Ovary (tissue), 7 donors: ENCODE measurements at regions not wholly inside any gene's neighbourhood (a gene's known extent, or its start where the extent isn't known, plus 50 kb on each side); places are given as distances from the start of the nearest gene placed in this dataset.

Source experiments
- DNase-seq, 5 donors: peaks; one replicate each; pipeline ENCODE4 v3.0.0-alpha.2; 2019 to 2020
- H3K27ac ChIP-seq, 2 donors: fragments of 200-600 bp; one replicate each; pipeline versions ENCODE4 v1.5.1 to v1.8.0; 2019 to 2022
- H3K27me3 ChIP-seq: fragments of 200-600 bp; one replicate; pipeline ENCODE4 v1.8.0; 2022
- H3K36me3 ChIP-seq: fragments of 200-600 bp; sonication (generic); one replicate; pipeline ENCODE4 v1.5.1; 2019
- H3K4me1 ChIP-seq: one replicate; pipeline ENCODE4 v1.8.1; 2013; ENCODE audit warnings: mild to moderate bottlenecking, moderate library complexity; ENCODE audit not compliant: insufficient read depth
- H3K4me3 ChIP-seq: fragments of 200-600 bp; sonication (generic); one replicate; pipeline ENCODE4 v1.5.1; 2017
- H3K9me3 ChIP-seq, 2 donors: fragments of 200-600 bp in 1 of 2; sonication (generic) in 1 of 2; one replicate each; pipeline versions ENCODE4 v1.5.1 to v1.8.1; 2013 to 2019; ENCODE audit warnings: mild to moderate bottlenecking in 1 of 2, moderate library complexity in 1 of 2
- EP300 ChIP-seq: sonication (generic); formaldehyde crosslinking; IDR thresholded peaks from one replicate; pipeline ENCODE4 v1.6.1; 2017; ENCODE audit warnings: antibody characterized with exemption
- POLR2A ChIP-seq: fragments of 450-650 bp; IDR thresholded peaks from one replicate; pipeline ENCODE4 v1.6.1; 2017; ENCODE audit warnings: antibody characterized with exemption, mild to moderate bottlenecking, moderate library complexity
- WGBS, 3 donors: extraction: QIAGEN DNeasy Blood & Tissue Kit in 1 of 3; methylation state at CpG; one replicate each; pipeline versions ENCODE4 v1.1.5 to v1.1.7; 2013 to 2017; 5-methylcytosine and 5-hydroxymethylcytosine counted together
- intact Hi-C, 4 donors: fragments of 100-400 bp; cut with DNase I; formaldehyde crosslinking; loops; one replicate each; pipeline versions ENCODE4 v1.11.0 to v1.15.1; 2022 to 2023
- TF ChIP-seq, protein P1 (sequence below), 3 donors: fragments of 450-650 bp in 2 of 3; fragments of 200-600 bp in 1 of 3; IDR thresholded peaks; one replicate each; pipeline versions ENCODE4 v1.5.1 to v1.8.0; 2016 to 2022; ENCODE audit warnings: antibody characterized with exemption in 3 of 3, mild to moderate bottlenecking in 1 of 3
- donor health status: DM: no; HTN: no; CAD: no; lungs with moderate emphysema.
- donor health status: DM: no; HTN: no; CAD: no.
- donor health status: Bipolar disorder and iron deficiency.
- donor health status: DM: no; HTN: no; CAD: no.
- donor health status: DM: yes; HTN: yes; CAD: no.

DNA sequence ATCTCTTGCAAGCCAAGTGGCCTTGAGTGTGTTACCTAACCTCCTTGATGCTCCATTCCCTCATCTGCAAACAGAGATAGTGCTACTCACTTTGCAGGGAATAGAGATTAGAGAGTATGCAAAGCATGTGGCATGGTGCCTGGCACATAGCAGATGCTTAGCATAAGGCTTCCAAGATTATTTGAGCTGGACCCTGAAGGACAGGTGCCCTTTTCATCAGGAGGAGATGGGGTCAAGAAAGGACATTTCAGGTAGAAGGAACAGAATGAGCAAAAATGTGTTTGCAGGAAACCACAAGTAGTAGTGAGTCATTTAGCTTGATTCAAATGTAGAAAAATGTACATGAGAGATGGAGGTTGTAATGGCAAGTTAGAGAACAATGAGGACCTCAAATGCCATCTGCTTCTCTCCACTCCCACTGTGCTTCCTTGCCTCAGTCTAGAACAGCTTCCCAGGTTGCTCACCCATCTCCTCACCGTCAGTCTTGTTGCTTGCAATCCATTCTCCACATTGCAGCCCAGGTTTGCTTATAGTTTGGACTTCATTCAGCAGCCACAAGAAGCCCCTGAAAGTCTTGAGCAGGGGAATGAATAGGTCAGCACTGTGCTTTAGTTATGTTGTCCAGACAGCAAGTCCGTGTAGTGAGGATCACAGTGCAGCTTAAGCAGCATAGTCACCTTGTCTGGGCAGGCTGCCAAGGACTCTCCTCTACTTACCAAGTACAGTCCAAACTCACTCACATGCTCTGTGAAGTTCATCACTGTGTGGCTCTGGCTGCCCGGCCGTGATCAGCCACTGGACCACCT, 536.3 kb upstream of the CCDC196 start:
- Histone ChIP-seq H3K27me3 (no peaks in the 10 kb centered on the region), H3K9me3 (no peaks in the 10 kb centered on the region), H3K4me1 (no peaks in the 10 kb centered on the region), H3K27ac (no peak overlapping the region), H3K4me3 (no peak overlapping the region), H3K36me3 (no peaks in the 10 kb centered on the region)
- TF ChIP-seq, protein P1, sequence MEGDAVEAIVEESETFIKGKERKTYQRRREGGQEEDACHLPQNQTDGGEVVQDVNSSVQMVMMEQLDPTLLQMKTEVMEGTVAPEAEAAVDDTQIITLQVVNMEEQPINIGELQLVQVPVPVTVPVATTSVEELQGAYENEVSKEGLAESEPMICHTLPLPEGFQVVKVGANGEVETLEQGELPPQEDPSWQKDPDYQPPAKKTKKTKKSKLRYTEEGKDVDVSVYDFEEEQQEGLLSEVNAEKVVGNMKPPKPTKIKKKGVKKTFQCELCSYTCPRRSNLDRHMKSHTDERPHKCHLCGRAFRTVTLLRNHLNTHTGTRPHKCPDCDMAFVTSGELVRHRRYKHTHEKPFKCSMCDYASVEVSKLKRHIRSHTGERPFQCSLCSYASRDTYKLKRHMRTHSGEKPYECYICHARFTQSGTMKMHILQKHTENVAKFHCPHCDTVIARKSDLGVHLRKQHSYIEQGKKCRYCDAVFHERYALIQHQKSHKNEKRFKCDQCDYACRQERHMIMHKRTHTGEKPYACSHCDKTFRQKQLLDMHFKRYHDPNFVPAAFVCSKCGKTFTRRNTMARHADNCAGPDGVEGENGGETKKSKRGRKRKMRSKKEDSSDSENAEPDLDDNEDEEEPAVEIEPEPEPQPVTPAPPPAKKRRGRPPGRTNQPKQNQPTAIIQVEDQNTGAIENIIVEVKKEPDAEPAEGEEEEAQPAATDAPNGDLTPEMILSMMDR (IDR thresholded peaks at IDR 0.05), result no peak
- TF ChIP-seq POLR2A, result no peak
- no peak for TF ChIP-seq EP300
- DNase-seq, result peak in 2 of 5 donors; percentile 16 to 19
- intact Hi-C loops, result no loop called here
- 60 to 66% (median 60%) methylated on average over 4 of the region's 4 CpGs for WGBS, 3 donors

DNA sequence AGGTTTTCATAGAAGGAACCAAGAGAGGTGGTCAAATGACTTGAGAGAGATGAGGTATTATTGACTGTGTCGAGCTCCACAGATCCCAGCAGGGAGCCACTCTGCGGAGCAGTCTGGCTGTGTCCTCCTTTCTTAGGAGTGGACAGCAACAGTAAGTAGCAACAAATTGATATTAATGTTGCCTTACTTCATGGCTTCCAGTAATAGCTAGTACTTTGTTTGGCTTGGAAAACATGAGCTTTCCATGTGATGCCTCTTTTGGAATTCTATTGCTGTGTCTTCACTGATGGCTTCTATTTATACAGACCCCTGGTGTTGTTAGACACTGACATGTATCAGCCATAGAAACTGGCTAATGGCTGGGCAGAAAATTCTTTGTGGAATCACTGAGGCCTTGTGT, 531.2 kb upstream of the CCDC196 start:
- DNase-seq, result no peak
- Histone ChIP-seq H3K4me1 (no peaks in the 10 kb centered on the region), H3K36me3 (no peaks in the 10 kb centered on the region), H3K9me3 (no peaks in the 10 kb centered on the region), H3K27ac (no peak overlapping the region), H3K4me3 (no peak overlapping the region), H3K27me3 (no peaks in the 10 kb centered on the region)
- intact Hi-C loops, result no loop called here
- WGBS, 3 donors, result 94 to 98% (median 95%) methylated on average over 2 of the region's 2 CpGs
- TF ChIP-seq EP300 (no peak), POLR2A (no peak)
- TF ChIP-seq, protein P1 (IDR thresholded peaks at IDR 0.05), result no peak

DNA sequence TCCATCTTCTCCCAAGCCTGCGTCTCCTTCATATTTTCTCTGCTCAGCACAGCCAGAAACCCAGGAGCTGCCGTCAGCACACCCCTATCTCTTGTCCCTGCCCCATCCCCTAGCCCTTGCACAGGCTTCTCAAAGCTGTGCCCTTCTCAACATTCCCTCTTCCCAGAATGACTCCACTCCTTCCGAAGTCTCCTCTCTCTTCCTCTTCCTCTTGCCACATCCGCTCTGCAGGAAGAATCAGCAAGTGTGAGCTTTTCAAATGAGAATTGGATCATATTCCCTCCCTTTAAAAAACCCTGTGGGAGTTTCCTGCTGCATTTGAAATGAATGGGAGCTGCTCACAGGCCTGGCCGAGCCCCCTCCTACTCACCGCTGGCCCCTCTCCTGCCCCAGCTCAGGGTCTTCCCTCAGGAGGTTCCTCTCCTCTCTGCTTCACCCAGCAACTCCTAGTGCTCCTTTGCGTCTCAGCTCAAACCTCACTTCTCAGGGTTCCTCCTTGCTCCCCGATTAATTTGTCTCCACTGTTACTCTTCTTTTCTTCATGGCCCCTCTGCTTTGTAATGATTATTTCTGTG, 528.5 kb upstream of the CCDC196 start:
- H3K27ac ChIP-seq, result no peak overlapping the region
- H3K36me3 ChIP-seq, result no peaks in the 10 kb centered on the region
- H3K9me3 ChIP-seq, result no peaks in the 10 kb centered on the region
- intact Hi-C loops, result no loop called here
- no peak for DNase-seq
- H3K4me1 ChIP-seq, result no peaks in the 10 kb centered on the region
- 80 to 88% (median 81%) methylated on average over 8 of the region's 8 CpGs for WGBS, 3 donors
- H3K27me3 ChIP-seq, result no peaks in the 10 kb centered on the region
- H3K4me3 ChIP-seq, result no peak overlapping the region
- no peak for TF ChIP-seq POLR2A

DNA sequence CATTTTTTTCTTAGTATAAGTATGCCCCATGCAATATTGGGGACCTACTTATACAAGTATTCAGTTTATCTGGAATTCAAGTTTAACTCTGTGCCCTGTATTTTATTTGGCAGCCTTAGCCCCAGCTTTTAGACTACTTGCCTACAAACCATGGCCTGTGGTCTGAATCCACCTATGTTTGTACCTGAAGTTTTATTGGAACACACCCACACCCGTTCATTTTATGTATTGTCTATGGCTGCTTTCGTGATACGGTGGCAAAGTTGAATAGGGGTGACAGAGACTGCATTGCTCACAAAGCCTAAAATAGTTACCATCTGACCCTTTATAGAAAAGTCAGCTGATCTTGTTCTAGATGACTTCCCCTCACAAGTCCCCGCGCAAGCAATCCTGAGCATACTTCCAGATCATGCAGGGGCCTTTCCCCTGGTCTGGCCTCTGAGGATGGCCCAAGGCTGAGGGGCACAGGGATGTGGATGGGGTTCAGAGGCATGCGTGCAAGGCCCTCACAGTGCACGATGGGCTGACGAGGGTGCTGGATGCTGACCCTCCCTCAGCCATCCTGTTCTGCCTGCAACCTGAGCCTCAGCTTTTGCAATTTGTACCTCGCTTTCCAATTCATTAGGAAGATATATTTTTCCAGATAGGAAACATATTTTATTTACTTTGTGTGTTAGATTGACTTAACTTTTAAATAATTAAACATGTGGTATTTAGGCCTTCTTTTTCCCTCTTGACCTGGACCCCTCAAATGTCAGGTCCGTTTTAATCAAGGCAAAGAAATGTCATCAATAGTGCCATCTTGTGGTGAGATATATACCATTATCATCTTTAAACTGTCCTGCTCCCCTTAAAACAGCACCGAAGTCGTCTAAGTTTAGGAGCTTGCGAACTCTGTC, 527.3 kb upstream of the CCDC196 start:
- H3K4me1 ChIP-seq, result no peaks in the 10 kb centered on the region
- TF ChIP-seq EP300 (no peak), POLR2A (no peak)
- TF ChIP-seq, protein P1 (IDR thresholded peaks at IDR 0.05), result no peak
- DNase-seq, result no peak
- intact Hi-C loops, result no loop called here
- no peaks in the 10 kb centered on the region for H3K9me3 ChIP-seq
- H3K27ac ChIP-seq, result no peak overlapping the region
- no peak overlapping the region for H3K4me3 ChIP-seq
- no peaks in the 10 kb centered on the region for H3K27me3 ChIP-seq
- H3K36me3 ChIP-seq, result no peaks in the 10 kb centered on the region
- WGBS, 3 donors, result 65 to 68% (median 66%) methylated on average over 13 of the region's 13 CpGs
